HCT116 (cell line): ENCODE measurements at regions not wholly inside any gene's neighbourhood (a gene's known extent, or its start where the extent isn't known, plus 50 kb on each side); places are given as distances from the start of the nearest gene placed in this dataset.
A peak's percentile ranks its signal among the peaks of the same experiment; 100 is the strongest.

Experiments
- ATAC-seq: fragments of 200-7000 bp; cut with Tn5 transposase; 2 replicates; pipeline ENCODE4 v1.9.1; 2020; ENCODE audit warnings: mild to moderate bottlenecking, moderate library complexity
- BruUV-seq: library from RNA; stranded (reverse); fragments of 400-500 nt; replicated peaks from 2 replicates; lab custom pipeline; 2021; lab: Mats Ljungman, UMichigan
- CTCF ChIA-PET: fragments of 300-600 bp; sonication (Branson Sonifier 250); formaldehyde crosslinking; loops from one replicate; lab custom pipeline; 2021; ENCODE audit warnings: antibody characterized with exemption; lab: Charles Lee
- POLR2A ChIA-PET: fragments of 300-600, 350-600 bp; sonication (Branson Sonifier 250); formaldehyde crosslinking; loops from one replicate; lab custom pipeline; 2021; ENCODE audit warnings: antibody characterized with exemption; lab: Charles Lee
- RAD21 ChIA-PET, 2 experiments: fragments of 300-600 bp; sonication (Branson Sonifier 250); formaldehyde crosslinking; loops; one replicate each; lab custom pipeline; 2023; ENCODE audit warnings: low total read pairs in 2 of 2; ENCODE audit not compliant: uncharacterized antibody in 2 of 2, unreplicated experiment in 2 of 2, low non-redundant PET in 1 of 2; lab: Charles Lee
- DNase-seq: peaks from one replicate; pipeline ENCODE4 v3.0.0-alpha.2; 2010; ENCODE audit warnings: low read depth, low spot score
- H2AFZ ChIP-seq: fragments of 200-600 bp; shearing (Covaris generic), sonication (generic); 2 replicates; pipeline ENCODE4 v1.6.1; 2017; ENCODE audit warnings: low read depth, mixed run types, mixed read lengths, antibody characterized with exemption, low read length; ENCODE audit not compliant: poor library complexity, severe bottlenecking
- H3K27ac ChIP-seq: 2 replicates; pipeline ENCODE4 v1.5.1; 2012; ENCODE audit warnings: low read depth, low read length
- H3K27me3 ChIP-seq: fragments of 200-600 bp; sonication (generic); 2 replicates; pipeline ENCODE4 v1.6.1; 2016; ENCODE audit warnings: mixed run types, low read length, mixed read lengths; ENCODE audit not compliant: insufficient read depth
- H3K36me3 ChIP-seq, 2 experiments: fragments of 200-500 bp in 1 of 2; fragments of 200-600 bp in 1 of 2; sonication (Bioruptor generic) in 1 of 2; sonication (generic) in 1 of 2; 2 replicates each; pipeline versions ENCODE4 v1.5.1 to v1.6.1; 2014 to 2016; ENCODE audit warnings: low read length in 2 of 2, inconsistent platforms in 1 of 2, mixed read lengths in 1 of 2, mixed run types in 1 of 2; ENCODE audit not compliant: insufficient read depth in 2 of 2, control insufficient read depth in 1 of 2
- H3K4me1 ChIP-seq, 2 experiments: fragments of 200-600 bp in 1 of 2; sonication (generic) in 1 of 2; 2 replicates each; pipeline versions ENCODE4 v1.5.1 to v1.6.1; 2012 to 2017; ENCODE audit warnings: low read length in 2 of 2, inconsistent platforms in 1 of 2, mild to moderate bottlenecking in 1 of 2, mixed read lengths in 1 of 2, mixed run types in 1 of 2, moderate library complexity in 1 of 2; ENCODE audit not compliant: insufficient read depth in 2 of 2, control insufficient read depth in 1 of 2
- H3K4me2 ChIP-seq: fragments of 200-600 bp; sonication (generic); 2 replicates; pipeline ENCODE4 v1.6.1; 2017; ENCODE audit warnings: mixed run types, low read length, mixed read lengths
- H3K4me3 ChIP-seq, 2 experiments: fragments of 200-600 bp in 1 of 2; sonication (generic) in 1 of 2; replicated peaks in 1 of 2; 2 replicates each; pipeline ENCODE4 v1.5.1; 2011 to 2016; ENCODE audit warnings: low read length in 2 of 2, control low read depth in 1 of 2, low read depth in 1 of 2, mild to moderate bottlenecking in 1 of 2, mixed read lengths in 1 of 2, mixed run types in 1 of 2
- H3K79me2 ChIP-seq: fragments of 200-600 bp; sonication (generic); 2 replicates; pipeline ENCODE4 v1.6.1; 2017; ENCODE audit warnings: mild to moderate bottlenecking, mixed run types, low read length, moderate library complexity, mixed read lengths; ENCODE audit not compliant: insufficient read depth
- H3K9ac ChIP-seq: fragments of 200-600 bp; sonication (generic); 2 replicates; pipeline ENCODE4 v1.6.1; 2016; ENCODE audit warnings: low read length, mixed read lengths
- H3K9me2 ChIP-seq: fragments of 200-600 bp; sonication (generic), shearing (Covaris generic); 2 replicates; pipeline ENCODE4 v1.6.1; 2017; ENCODE audit warnings: mixed run types, mild to moderate bottlenecking, moderate library complexity; ENCODE audit not compliant: insufficient read depth
- H3K9me3 ChIP-seq, 2 experiments: fragments of 200-500 bp in 1 of 2; fragments of 200-600 bp in 1 of 2; sonication (Bioruptor generic) in 1 of 2; sonication (generic) in 1 of 2; 2 replicates each; pipeline ENCODE4 v1.6.1; 2014 to 2017; ENCODE audit warnings: low read length in 2 of 2, mixed read lengths in 2 of 2, inconsistent platforms in 1 of 2, low read depth in 1 of 2, mild to moderate bottlenecking in 1 of 2, mixed run types in 1 of 2, moderate library complexity in 1 of 2; ENCODE audit not compliant: control insufficient read depth in 1 of 2, insufficient read depth in 1 of 2
- H4K20me1 ChIP-seq: fragments of 200-600 bp; sonication (generic), shearing (Covaris generic); 2 replicates; pipeline ENCODE4 v1.6.1; 2017; ENCODE audit warnings: mixed run types, mild to moderate bottlenecking, moderate library complexity; ENCODE audit not compliant: insufficient read depth
- ATF3 ChIP-seq: IDR thresholded peaks from 2 replicates; pipeline ENCODE4 v1.6.1; 2012
- CBX3 ChIP-seq: IDR thresholded peaks from 2 replicates; pipeline ENCODE4 v1.6.1; 2012; ENCODE audit warnings: low read depth
- CEBPB ChIP-seq: IDR thresholded peaks from 2 replicates; pipeline ENCODE4 v1.6.1; 2012; ENCODE audit warnings: low read depth
- CTCF ChIP-seq, 3 experiments: fragments of 200-600 bp in 1 of 3; sonication (generic) in 1 of 3; IDR thresholded peaks in 2 of 3; conservative IDR thresholded peaks in 1 of 3; 2 replicates each; pipeline ENCODE4 v1.5.1; 2012 to 2017; ENCODE audit warnings: low read depth in 2 of 3, low read length in 2 of 3, antibody characterized with exemption in 1 of 3, borderline replicate concordance in 1 of 3, control low read depth in 1 of 3, mild to moderate bottlenecking in 1 of 3, mixed read lengths in 1 of 3, mixed run types in 1 of 3, moderate library complexity in 1 of 3; ENCODE audit not compliant: insufficient read depth in 1 of 3
- EGR1 ChIP-seq: IDR thresholded peaks from 2 replicates; pipeline ENCODE4 v1.6.1; 2012; ENCODE audit warnings: low read depth
- ELF1 ChIP-seq: IDR thresholded peaks from 2 replicates; pipeline ENCODE4 v1.6.1; 2012; ENCODE audit warnings: low read depth, borderline replicate concordance
- EZH2 ChIP-seq: fragments of 200-600 bp; sonication (generic); IDR thresholded peaks from 2 replicates; pipeline ENCODE4 v1.6.1; 2017; ENCODE audit warnings: antibody characterized with exemption, mixed run types
- EZH2phosphoT487 ChIP-seq: fragments of 200-600 bp; IDR thresholded peaks from 2 replicates; pipeline ENCODE4 v1.6.1; 2018; ENCODE audit warnings: antibody characterized with exemption, borderline replicate concordance
- FOSL1 ChIP-seq: IDR thresholded peaks from 2 replicates; pipeline ENCODE4 v1.6.1; 2012; ENCODE audit warnings: low read depth
- JUND ChIP-seq: IDR thresholded peaks from 2 replicates; pipeline ENCODE4 v1.6.1; 2012
- POLR2A ChIP-seq: IDR thresholded peaks from 2 replicates; pipeline ENCODE4 v1.7.0; 2011; ENCODE audit warnings: borderline replicate concordance; ENCODE audit not compliant: insufficient read depth, insufficient read length; ENCODE audit errors: extremely low read depth
- POLR2AphosphoS5 ChIP-seq: IDR thresholded peaks from 2 replicates; pipeline ENCODE4 v1.6.1; 2011; ENCODE audit warnings: mild to moderate bottlenecking, low read depth, low read length, moderate library complexity
- RAD21 ChIP-seq: IDR thresholded peaks from 2 replicates; pipeline ENCODE4 v1.6.1; 2012; ENCODE audit warnings: low read depth, mild to moderate bottlenecking
- SIN3A ChIP-seq: IDR thresholded peaks from 2 replicates; pipeline ENCODE4 v1.6.1; 2012; ENCODE audit warnings: low read depth
- YY1 ChIP-seq: IDR thresholded peaks from 2 replicates; pipeline ENCODE4 v1.6.1; 2011; ENCODE audit warnings: low read length, low read depth, moderate library complexity, mild to moderate bottlenecking; ENCODE audit not compliant: insufficient replicate concordance; ENCODE audit errors: extremely low read depth
- ZFX ChIP-seq: fragments of 450-650 bp; IDR thresholded peaks from 2 replicates; pipeline ENCODE4 v1.6.1; 2017
- intact Hi-C: fragments of 100-400 bp; cut with micrococcal nuclease; formaldehyde crosslinking; loops from 2 replicates; pipeline ENCODE4 v1.10.0; 2022

GRCh38 chr10:28151636-28152035, 151.2 kb downstream of the MPP7 start:
- H3K9me3 ChIP-seq = no peaks in the 10 kb centered on the region
- RAD21 ChIA-PET = no interaction called here
- no peak overlapping the region for H3K4me3 ChIP-seq
- BruUV-seq = no TSS peak
- peaks cover 0 to 10% of the 10 kb centered on the region in 2 experiments; a peak in 1 of 4 replicates for H3K36me3 ChIP-seq
- no peaks in the 10 kb centered on the region for H4K20me1 ChIP-seq
- H2AFZ ChIP-seq = no peak overlapping the region
- H3K79me2 ChIP-seq = peaks cover 10% of the 10 kb centered on the region; the same call in 1 of the 2 replicates
- H3K9ac ChIP-seq = no peak overlapping the region
- intact Hi-C loops = no loop called here
- POLR2A ChIA-PET = no interaction called here
- no peaks in the 10 kb centered on the region for H3K27me3 ChIP-seq
- no peak for TF ChIP-seq ZFX
- no peak for TF ChIP-seq YY1
- TF ChIP-seq CBX3 = no peak
- TF ChIP-seq JUND = no peak
- TF ChIP-seq EZH2 = no peak
- TF ChIP-seq CEBPB = no peak
- TF ChIP-seq SIN3A = no peak
- TF ChIP-seq POLR2A = no peak
- TF ChIP-seq ATF3 = no peak
- TF ChIP-seq EGR1 = no peak
- no peak for TF ChIP-seq RAD21
- ATAC-seq (no peak), DNase-seq (no peak)
- CTCF ChIA-PET = no interaction called here
- no peak overlapping the region; the same call in 1 of the 2 replicates for H3K27ac ChIP-seq
- no peaks in the 10 kb centered on the region for H3K9me2 ChIP-seq
- peaks cover 14 to 25% of the 10 kb centered on the region in 2 experiments; a peak in 3 of 4 replicates for H3K4me1 ChIP-seq
- no peak overlapping the region for H3K4me2 ChIP-seq

- Histone ChIP-seq H3K4me1 (peaks cover 20% of the 10 kb centered on the region in 2 experiments; a peak in 2 of 4 replicates), H3K79me2 (peaks cover 10% of the 10 kb centered on the region; the same call in 1 of the 2 replicates), H3K9me3 (no peaks in the 10 kb centered on the region), H2AFZ (no peak overlapping the region), H4K20me1 (no peaks in the 10 kb centered on the region), H3K36me3 (peaks cover 0 to 10% of the 10 kb centered on the region in 2 experiments; a peak in 1 of 4 replicates), H3K27me3 (no peaks in the 10 kb centered on the region), H3K4me2 (no peak overlapping the region), H3K9ac (no peak overlapping the region), H3K9me2 (no peaks in the 10 kb centered on the region), H3K4me3 (no peak overlapping the region), H3K27ac (peak overlapping the region; percentile 37; the same call in 1 of the 2 replicates)
- intact Hi-C loops = no loop called here
- ChIA-PET RAD21 (no interaction called here), POLR2A (no interaction called here), CTCF (interaction anchor here (1.8 kb wide), 1 partner anchor 30 kb away, joined by 7 read pairs; no protein-coding TSS in a partner anchor)
- DNase-seq (no peak), ATAC-seq (no peak)
- BruUV-seq = no TSS peak
- TF ChIP-seq RAD21 (no peak), CTCF (IDR thresholded peaks at IDR 0.05 in 2 of 3, conservative IDR thresholded peaks at IDR 0.05 in 1 of 3; ENCODE audit: borderline replicate concordance in 1 of 3, insufficient read depth in 1 of 3, low read depth in 2 of 3, low read length in 2 of 3) (no peak), POLR2AphosphoS5 (no peak), SIN3A (no peak), CBX3 (no peak), ELF1 (no peak), FOSL1 (no peak), CEBPB (no peak), EZH2phosphoT487 (no peak), EGR1 (no peak), ZFX (no peak), POLR2A (no peak)
Observed at GRCh38 chr10:28149746-28150145, 150.9 kb upstream of the ODAD2 start.
